ENCODE measurements at regions not wholly inside any gene's neighbourhood (a gene's known extent, or its start where the extent isn't known, plus 50 kb on each side); places are given as distances from the start of the nearest gene placed in this dataset.

DNA sequence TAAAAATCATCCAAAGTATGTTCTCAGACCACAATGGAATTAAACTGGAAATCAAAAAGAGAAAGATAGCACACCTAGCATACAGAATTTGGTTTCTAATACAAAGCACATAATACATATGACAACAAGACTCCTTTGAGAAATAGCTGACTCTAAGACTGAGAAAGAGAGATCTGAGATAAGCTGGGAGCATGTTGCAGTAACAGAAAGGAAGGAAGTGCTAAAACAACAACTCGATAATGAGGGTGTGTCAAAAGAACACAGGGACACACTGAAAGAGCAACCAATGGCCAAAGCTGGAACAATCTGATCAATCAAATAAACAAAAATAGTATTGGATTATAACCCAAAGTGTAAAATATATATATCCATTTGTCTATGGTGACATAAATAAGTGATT lies 586.6 kb downstream of the C4orf33 start:
- H3K9me2 ChIP-seq (replicated peaks; ENCODE audit: insufficient read depth): no peaks in the 10 kb centered on the region
- TF ChIP-seq, protein P1, sequence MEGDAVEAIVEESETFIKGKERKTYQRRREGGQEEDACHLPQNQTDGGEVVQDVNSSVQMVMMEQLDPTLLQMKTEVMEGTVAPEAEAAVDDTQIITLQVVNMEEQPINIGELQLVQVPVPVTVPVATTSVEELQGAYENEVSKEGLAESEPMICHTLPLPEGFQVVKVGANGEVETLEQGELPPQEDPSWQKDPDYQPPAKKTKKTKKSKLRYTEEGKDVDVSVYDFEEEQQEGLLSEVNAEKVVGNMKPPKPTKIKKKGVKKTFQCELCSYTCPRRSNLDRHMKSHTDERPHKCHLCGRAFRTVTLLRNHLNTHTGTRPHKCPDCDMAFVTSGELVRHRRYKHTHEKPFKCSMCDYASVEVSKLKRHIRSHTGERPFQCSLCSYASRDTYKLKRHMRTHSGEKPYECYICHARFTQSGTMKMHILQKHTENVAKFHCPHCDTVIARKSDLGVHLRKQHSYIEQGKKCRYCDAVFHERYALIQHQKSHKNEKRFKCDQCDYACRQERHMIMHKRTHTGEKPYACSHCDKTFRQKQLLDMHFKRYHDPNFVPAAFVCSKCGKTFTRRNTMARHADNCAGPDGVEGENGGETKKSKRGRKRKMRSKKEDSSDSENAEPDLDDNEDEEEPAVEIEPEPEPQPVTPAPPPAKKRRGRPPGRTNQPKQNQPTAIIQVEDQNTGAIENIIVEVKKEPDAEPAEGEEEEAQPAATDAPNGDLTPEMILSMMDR (IDR thresholded peaks at IDR 0.05; ENCODE audit: poor library complexity): no peak
- TF ChIP-seq EZH2phosphoT487 (IDR thresholded peaks at IDR 0.05; ENCODE audit: low read depth, severe bottlenecking, unreplicated experiment): no peak
- H3K27ac ChIP-seq: no peak overlapping the region
- H3K4me3 ChIP-seq: no peak overlapping the region
- no peak overlapping the region for H3K4me2 ChIP-seq
- no peak for DNase-seq (ENCODE audit: low spot score)
- no peaks in the 10 kb centered on the region for H3K4me1 ChIP-seq (ENCODE audit: insufficient read depth)
- H4K20me1 ChIP-seq (ENCODE audit: insufficient read depth, poor library complexity, severe bottlenecking): no peaks in the 10 kb centered on the region
- H3K36me3 ChIP-seq (replicated peaks; ENCODE audit: insufficient read depth, low read depth): no peaks in the 10 kb centered on the region
- no peaks in the 10 kb centered on the region for H3K9me3 ChIP-seq (ENCODE audit: low read depth)
- WGBS (ENCODE audit: low lambda C conversion rate, missing lambda C conversion rate): 89% methylated on average over 1 of the region's 1 CpG
- H3K27me3 ChIP-seq: no peaks in the 10 kb centered on the region
- H2AFZ ChIP-seq: no peak overlapping the region
- H3K79me2 ChIP-seq: no peaks in the 10 kb centered on the region

DNA sequence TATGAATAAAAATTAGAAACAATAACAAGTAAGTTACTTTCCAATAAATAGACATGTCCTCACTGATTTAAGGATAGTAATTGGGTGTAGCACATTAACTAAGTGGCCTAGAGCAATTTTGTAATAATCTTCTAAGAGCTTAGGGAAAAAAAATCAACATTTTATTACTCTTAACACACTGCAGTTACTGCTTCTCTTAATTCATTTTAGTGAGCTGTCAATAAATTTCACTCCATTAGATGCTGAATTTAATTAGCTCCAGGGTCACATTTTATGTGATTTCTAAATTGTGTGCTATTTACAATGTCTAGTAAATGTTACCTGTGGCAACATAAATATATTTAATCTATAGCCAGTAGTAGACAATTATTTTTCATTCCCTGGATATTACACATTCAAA lies 612.0 kb downstream of the C4orf33 start:
- no peak overlapping the region for H3K4me2 ChIP-seq
- no peak overlapping the region for H2AFZ ChIP-seq
- TF ChIP-seq EZH2 (IDR thresholded peaks at IDR 0.05; ENCODE audit: borderline replicate concordance): no peak
- TF ChIP-seq, protein P1 (IDR thresholded peaks at IDR 0.05; ENCODE audit: poor library complexity): no peak
- TF ChIP-seq EZH2phosphoT487 (IDR thresholded peaks at IDR 0.05; ENCODE audit: low read depth, severe bottlenecking, unreplicated experiment): no peak
- no peaks in the 10 kb centered on the region for H3K4me1 ChIP-seq (ENCODE audit: insufficient read depth)
- no peaks in the 10 kb centered on the region for H3K9me2 ChIP-seq (replicated peaks; ENCODE audit: insufficient read depth)
- no peak for DNase-seq (ENCODE audit: low spot score)
- H3K27me3 ChIP-seq: no peaks in the 10 kb centered on the region
- no peak overlapping the region for H3K4me3 ChIP-seq
- H4K20me1 ChIP-seq (ENCODE audit: insufficient read depth, poor library complexity, severe bottlenecking): no peaks in the 10 kb centered on the region
- no peaks in the 10 kb centered on the region for H3K36me3 ChIP-seq (replicated peaks; ENCODE audit: insufficient read depth, low read depth)
- H3K79me2 ChIP-seq: no peaks in the 10 kb centered on the region
- no peak overlapping the region for H3K27ac ChIP-seq
- no peaks in the 10 kb centered on the region for H3K9me3 ChIP-seq (ENCODE audit: low read depth)

DNA sequence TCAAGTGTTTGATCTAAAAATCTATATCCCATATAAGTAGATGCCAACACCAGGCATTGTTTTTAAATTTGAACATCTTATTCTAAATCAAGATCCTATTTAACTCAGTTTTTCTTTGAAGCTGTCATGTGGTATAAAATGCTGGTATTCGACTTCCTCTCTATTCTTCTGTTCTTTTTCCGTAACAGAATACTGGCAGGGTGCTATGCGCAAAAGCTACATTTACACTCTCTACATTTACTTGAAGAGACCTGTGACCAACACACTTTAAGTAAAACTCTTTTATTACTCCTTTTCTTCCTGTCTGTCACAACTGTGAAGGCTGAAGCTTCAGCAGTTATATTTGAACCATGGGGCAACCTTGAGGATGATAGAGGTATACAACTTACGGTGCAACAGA lies 612.8 kb downstream of the C4orf33 start:
- DNase-seq (ENCODE audit: low spot score): no peak
- WGBS (ENCODE audit: low lambda C conversion rate, missing lambda C conversion rate): 86% methylated on average over 4 of the region's 4 CpGs
- Histone ChIP-seq H3K27me3 (no peaks in the 10 kb centered on the region), H3K4me3 (no peak overlapping the region), H4K20me1 (ENCODE audit: insufficient read depth, poor library complexity, severe bottlenecking) (no peaks in the 10 kb centered on the region), H3K27ac (no peak overlapping the region), H3K79me2 (no peaks in the 10 kb centered on the region), H3K9me2 (replicated peaks; ENCODE audit: insufficient read depth) (no peaks in the 10 kb centered on the region), H3K4me2 (no peak overlapping the region), H2AFZ (no peak overlapping the region), H3K4me1 (ENCODE audit: insufficient read depth) (no peaks in the 10 kb centered on the region), H3K36me3 (replicated peaks; ENCODE audit: insufficient read depth, low read depth) (no peaks in the 10 kb centered on the region), H3K9me3 (ENCODE audit: low read depth) (no peaks in the 10 kb centered on the region)
- no peak for TF ChIP-seq EZH2 (IDR thresholded peaks at IDR 0.05; ENCODE audit: borderline replicate concordance)
- TF ChIP-seq EZH2phosphoT487 (IDR thresholded peaks at IDR 0.05; ENCODE audit: low read depth, severe bottlenecking, unreplicated experiment): no peak
- TF ChIP-seq, protein P1 (IDR thresholded peaks at IDR 0.05; ENCODE audit: poor library complexity): no peak

DNA sequence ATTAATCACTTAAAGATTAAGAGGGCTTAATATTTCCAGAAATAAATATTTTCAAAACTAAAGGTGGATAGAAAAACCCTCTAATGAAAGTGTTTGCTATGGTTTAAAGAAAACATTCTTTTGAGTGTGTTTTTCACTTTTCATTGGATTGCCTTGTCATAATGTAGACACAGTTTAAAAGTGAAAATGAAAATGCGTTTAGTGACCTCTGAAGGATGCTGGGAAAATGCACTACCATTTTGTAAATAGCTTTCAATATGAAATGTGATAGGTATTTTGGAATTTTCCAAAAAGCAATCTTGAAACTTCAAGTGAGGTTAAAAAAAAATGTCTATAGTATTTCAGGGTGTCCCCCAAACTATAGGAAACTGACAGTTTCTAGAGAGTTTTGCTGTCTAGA lies 642.2 kb downstream of the C4orf33 start:
- Histone ChIP-seq H3K4me2 (no peak overlapping the region), H3K9me3 (ENCODE audit: low read depth) (no peaks in the 10 kb centered on the region), H3K27ac (no peak overlapping the region), H3K4me1 (ENCODE audit: insufficient read depth) (no peaks in the 10 kb centered on the region), H3K4me3 (no peak overlapping the region), H4K20me1 (ENCODE audit: insufficient read depth, poor library complexity, severe bottlenecking) (no peaks in the 10 kb centered on the region), H3K79me2 (no peaks in the 10 kb centered on the region), H3K27me3 (no peaks in the 10 kb centered on the region), H2AFZ (no peak overlapping the region), H3K36me3 (replicated peaks; ENCODE audit: insufficient read depth, low read depth) (no peaks in the 10 kb centered on the region), H3K9me2 (replicated peaks; ENCODE audit: insufficient read depth) (no peaks in the 10 kb centered on the region)
- no peak for DNase-seq (ENCODE audit: low spot score)
- no peak for TF ChIP-seq EZH2 (IDR thresholded peaks at IDR 0.05; ENCODE audit: borderline replicate concordance)
- TF ChIP-seq, protein P1 (IDR thresholded peaks at IDR 0.05; ENCODE audit: poor library complexity): no peak
- 89% methylated on average over 1 of the region's 1 CpG for WGBS (ENCODE audit: low lambda C conversion rate, missing lambda C conversion rate)

Data from hepatocyte (in vitro differentiated cells).